CD1c-positive myeloid dendritic cell (primary cell): ENCODE measurements at regions not wholly inside any gene's neighbourhood (a gene's known extent, or its start where the extent isn't known, plus 50 kb on each side); places are given as distances from the start of the nearest gene placed in this dataset.

Source experiments
- DNase-seq: peaks from one replicate; pipeline ENCODE4 v3.0.0-alpha.2; 2016; ENCODE audit errors: extremely low spot score

- DNase-seq = no peak
Observed at GRCh38 chr7:16014031-16014430, 327.5 kb upstream of the MEOX2 start.

DNA sequence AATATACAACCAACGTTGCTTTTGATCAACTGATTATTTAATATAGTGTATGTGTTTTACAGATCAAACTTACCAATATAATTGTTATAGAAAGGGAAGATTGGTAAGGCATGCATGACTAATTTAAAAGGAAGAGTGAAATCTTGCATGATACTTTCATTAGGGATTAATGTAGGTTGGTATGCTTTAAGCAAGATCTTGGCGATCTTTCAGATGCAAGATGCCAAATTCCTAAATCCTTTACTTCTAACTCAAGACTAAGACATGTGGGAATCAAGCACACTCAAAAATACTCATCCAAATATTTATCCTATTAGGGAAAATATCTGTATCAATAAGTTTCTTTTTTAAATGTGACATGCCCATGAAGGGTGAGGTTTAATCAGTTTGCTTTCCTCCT is 321.4 kb upstream of the MEOX2 start:
- DNase-seq = no peak

GRCh38 chr7:16004702-16005101 is 318.2 kb upstream of the MEOX2 start:
- no peak for DNase-seq

DNA sequence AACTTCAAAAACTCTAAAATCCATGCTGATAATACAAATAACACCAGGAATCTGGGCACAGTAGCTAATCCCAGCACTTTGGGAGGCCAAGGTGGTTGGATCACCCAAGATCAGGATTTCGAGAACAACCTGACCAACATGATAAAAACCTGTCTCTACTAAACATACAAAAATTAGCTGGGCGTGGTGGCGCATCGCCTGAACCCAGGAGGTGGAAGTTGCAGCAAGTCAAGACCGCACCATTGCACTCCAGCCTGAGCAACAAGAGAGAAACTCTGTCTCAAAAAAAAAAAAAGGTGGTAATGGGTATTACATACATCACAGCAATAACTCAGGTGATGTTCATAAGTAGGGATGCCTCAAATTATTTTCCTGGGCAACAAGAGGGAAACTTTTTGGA is 315.0 kb upstream of the MEOX2 start:
- no peak for DNase-seq

- no peak for DNase-seq
Observed at GRCh38 chr7:15998617-15999016, 312.1 kb upstream of the MEOX2 start.

- no peak for DNase-seq
Observed at GRCh38 chr7:15995027-15995426, 308.5 kb upstream of the MEOX2 start.

DNA sequence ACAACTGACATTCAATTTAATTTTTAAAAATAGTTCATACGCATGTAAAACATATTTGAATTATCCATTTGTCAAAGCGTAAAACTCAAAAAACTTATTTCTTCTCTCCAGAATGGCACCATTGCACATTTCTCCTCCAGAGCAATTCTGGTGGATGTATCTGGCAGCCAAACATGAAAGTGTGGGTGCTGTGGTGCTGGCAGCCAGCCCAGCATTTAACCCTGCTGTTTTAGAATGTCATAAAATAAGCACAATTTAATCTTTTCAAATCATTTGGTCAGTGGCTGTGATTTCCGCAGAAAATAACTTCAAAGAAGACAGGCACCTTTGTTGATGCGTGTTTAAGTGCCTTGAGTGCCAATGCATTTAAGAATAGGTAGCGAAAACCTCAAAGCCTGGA is 302.7 kb upstream of the MEOX2 start:
- DNase-seq = no peak

- DNase-seq = no peak
Observed at GRCh38 chr7:15985587-15986384, 299.3 kb upstream of the MEOX2 start.

GRCh38 chr7:15977663-15978062 is 291.2 kb upstream of the MEOX2 start:
- DNase-seq = no peak

- DNase-seq = peak; percentile 17
Observed at GRCh38 chr7:15972862-15973275, 286.4 kb upstream of the MEOX2 start.

DNA sequence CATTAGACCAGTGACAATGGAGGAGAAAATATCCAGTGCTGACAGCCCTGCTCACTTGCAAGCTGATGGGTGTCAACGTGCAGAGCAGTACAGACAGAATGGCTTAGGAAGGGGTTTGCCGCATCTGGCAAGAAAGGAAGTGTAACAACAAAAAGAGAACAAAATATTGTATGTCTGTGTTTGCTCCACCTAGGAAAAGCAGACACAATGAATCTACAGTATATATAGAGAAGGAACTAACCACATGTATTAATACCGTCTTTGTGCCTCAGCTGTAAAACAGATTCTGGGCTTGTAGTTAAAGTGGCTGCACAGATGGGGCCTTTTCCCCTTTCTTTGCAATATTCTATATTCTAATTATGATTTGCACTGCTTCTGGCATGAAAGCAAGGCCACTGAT is 281.1 kb upstream of the MEOX2 start:
- no peak for DNase-seq

GRCh38 chr7:15967121-15967520 is 280.6 kb upstream of the MEOX2 start:
- no peak for DNase-seq

GRCh38 chr7:15963206-15963605 is 276.7 kb upstream of the MEOX2 start:
- no peak for DNase-seq

DNA sequence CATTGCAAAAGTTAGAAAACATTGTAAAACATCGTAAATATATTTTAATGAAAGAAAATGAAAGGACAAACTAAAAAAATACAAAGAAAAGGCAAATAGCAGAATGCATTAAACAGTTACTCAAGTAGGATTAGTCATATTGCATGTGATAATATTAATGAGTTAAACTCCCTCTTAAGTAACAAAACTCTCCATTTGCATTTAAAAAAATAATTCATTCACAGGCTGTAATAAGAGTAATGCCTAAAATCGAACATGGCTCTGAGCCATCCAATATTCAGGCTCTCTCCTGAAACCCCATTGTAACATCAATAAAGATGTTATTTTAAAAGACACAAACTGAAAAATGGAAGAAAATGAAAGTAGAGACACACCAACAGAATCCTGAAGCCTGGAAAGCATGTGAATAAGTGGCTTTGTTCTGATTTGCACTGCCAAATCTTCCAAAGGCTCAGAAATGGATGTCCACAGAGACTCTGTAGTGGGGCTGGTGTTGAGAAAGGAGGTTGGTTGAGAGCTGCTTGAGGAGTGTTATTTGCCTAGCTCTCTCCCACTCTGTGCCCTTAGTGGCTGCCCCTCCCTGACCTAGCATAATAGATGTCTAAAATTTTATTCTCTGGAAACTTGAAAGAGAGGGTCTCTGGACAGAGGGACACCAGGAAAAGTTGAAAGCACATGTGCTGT is 268.3 kb upstream of the MEOX2 start:
- DNase-seq = no peak

DNA sequence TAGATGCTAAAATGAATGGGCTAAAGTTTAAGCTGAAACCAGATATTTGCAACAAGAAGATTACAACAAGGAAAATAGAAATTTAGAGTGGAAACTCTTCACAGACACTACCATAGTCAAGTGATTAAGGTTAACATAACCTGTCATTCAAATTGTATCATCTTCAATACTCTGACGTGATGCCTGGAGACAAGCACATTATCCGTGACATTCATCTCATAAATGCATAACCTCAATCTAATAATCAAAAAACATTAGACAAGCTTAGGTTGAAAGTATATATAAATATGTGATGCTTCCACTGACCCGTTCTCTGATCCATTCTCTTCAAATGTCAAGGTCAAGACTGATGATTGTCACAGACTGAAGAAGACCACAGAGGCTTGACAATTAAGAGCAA is 263.8 kb upstream of the MEOX2 start:
- DNase-seq = no peak

DNA sequence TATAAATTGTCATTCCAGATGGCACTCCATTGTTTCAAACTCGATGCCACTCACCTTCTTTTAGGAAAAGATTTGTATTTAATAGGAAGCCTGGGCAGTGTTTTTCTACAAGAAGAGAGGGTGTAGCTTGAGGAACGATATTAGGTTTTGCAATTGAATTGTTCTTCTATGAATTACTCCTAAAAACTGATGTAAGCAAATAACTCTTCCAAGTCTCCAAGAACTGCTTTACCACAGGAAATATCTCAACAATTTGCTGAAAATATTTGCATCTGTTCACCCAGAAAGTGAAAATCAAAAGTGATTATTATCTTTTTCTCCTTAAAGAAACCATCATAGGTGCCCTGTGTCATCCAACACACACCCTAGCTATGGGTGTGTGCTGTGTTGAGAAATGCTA is 261.3 kb upstream of the MEOX2 start:
- no peak for DNase-seq

DNA sequence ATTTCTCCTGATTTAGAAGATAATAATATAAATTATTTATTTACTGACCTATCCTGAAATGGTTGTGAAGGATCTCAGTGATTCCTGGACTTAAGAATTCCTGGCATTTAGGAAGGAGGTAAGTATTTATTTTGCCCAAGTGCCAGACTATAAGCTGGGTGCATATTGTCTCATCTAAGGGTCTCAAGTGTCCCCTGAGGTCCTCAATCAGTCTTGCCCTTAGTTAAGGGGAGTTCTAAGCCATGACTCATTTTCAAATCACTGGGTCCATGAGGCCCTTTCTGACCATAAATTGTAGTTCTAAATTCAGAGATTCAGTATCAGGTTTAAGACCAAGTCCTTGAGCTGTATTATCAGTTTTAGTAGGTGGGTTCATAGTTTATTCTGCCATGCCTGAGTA is 251.6 kb upstream of the MEOX2 start:
- DNase-seq = no peak

DNA sequence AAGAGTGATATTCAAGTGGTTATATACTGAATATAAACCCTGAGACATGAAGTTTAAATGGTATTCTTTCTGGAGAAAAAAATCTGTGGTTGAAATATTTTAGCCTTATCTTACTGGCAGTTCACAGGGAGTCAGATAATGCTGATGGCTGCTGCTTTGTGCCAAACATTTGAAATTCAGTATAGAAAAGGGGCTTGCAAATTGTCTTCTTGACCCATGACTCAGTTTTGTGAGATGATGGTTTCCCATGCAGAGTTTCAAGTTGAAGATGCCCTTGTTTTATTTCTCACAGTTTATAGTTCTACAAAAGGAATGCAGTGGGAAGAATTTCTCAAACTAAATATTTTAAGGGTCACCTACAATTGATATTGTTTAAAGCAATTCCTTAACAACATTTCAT is 251.1 kb upstream of the MEOX2 start:
- no peak for DNase-seq

DNA sequence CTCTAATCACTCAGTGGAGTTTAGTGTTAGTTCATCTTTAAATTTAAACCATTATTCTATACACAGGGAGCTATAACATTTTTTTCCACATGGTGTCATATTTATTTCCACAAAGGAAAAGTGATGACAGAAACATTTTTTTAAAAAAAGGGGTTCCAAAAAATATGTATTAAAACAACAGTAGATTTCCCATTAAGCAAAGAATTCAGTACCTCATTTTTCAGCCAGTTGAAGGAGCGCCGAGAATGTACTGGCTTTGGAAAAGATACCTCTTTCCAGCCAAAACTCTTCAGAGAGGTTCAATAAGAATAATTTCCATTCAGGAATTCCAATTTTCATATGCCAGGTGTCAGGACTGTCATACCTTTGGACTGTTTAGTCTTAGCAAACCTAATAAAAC is 250.5 kb upstream of the MEOX2 start:
- no peak for DNase-seq

DNA sequence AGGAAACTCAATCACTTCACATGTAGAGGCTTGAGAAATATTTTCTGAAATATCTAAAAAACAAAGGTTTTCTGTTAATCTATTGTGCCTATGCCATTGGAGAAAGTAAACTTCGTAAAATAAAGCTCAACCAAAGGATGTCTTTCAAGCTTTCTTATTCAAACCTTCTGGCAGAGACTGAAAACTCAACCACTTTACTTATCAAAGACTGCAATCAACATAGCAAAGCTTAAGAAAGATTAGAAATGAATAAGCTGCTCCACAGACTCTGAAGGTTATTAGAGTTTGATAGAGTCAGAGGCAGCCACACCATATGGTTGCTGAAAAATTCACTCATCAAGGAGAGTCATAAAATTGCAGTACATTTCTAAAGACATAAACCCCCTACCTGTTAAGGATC is 245.8 kb upstream of the MEOX2 start:
- DNase-seq = no peak

DNA sequence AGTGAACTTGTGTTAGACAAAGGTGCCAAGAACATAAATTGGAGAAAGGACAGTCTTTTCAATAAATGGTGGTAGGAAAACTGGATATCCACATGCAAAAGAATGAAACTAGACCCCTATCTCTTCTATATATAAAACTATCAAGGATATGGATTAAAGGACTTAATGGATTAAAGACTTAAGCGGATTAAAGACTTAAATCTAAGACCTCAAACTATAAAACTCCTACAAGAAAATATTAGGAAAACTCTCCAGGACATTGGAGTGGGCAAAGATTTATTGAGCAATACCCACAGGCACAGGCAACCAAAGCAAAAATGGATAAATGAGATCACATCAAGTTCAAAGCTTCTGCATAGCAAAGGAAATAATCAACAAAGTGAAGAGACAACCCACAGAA is 242.9 kb upstream of the MEOX2 start:
- DNase-seq = no peak

- no peak for DNase-seq
Observed at GRCh38 chr7:15925608-15926007, 239.1 kb upstream of the MEOX2 start.

DNA sequence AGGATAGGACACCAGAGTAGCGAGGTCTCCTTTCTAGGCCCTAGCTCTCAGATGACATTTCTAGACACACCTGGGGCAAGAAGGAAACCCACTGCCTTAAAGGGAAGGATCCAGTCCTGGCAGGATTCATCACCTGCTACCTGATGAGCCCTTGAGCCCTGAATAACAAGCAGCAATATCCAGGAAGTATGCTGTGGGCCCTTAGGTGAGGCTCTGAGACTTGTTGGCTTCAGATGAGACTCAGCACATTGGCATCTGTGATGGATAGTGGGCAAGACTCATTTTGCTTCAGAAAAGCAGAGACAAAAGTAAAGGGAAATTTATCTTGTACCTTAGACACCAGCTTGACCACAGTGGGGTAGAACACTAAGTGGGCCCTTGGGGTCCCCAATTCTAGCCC is 238.4 kb upstream of the MEOX2 start:
- no peak for DNase-seq

- no peak for DNase-seq
Observed at GRCh38 chr7:15922002-15922401, 235.5 kb upstream of the MEOX2 start.
